GM20000 (cell line): ENCODE measurements at regions not wholly inside any gene's neighbourhood (a gene's known extent, or its start where the extent isn't known, plus 50 kb on each side); places are given as distances from the start of the nearest gene placed in this dataset.

Experiments
- DNase-seq: peaks from one replicate; pipeline ENCODE4 v3.0.0; 2012; ENCODE audit warnings: low spot score
- CTCF ChIP-seq: IDR thresholded peaks from 2 replicates; pipeline ENCODE4 v1.5.1; 2012; ENCODE audit warnings: mild to moderate bottlenecking, control low read depth; ENCODE audit errors: extremely low read depth, missing control alignments

- no peak for TF ChIP-seq CTCF
Measured at GRCh38 chr1:47564570-47564969, 126.7 kb downstream of the FOXD2 start.

GRCh38 chr1:47565092-47565491 lies 127.2 kb downstream of the FOXD2 start:
- no peak for DNase-seq
- TF ChIP-seq CTCF = no peak

More at GRCh38 chr1:47564570-47564969, 126.7 kb downstream of the FOXD2 start:
- DNase-seq = no peak

GRCh38 chr1:47565676-47566075 lies 127.8 kb downstream of the FOXD2 start:
- TF ChIP-seq CTCF = no peak
- DNase-seq = no peak

- no peak for TF ChIP-seq CTCF
- no peak for DNase-seq
Measured at GRCh38 chr1:47568763-47569162, 130.9 kb downstream of the FOXD2 start.

- no peak for DNase-seq
- TF ChIP-seq CTCF = no peak
Measured at GRCh38 chr1:47569261-47569660, 131.4 kb downstream of the FOXD2 start.

GRCh38 chr1:47569681-47570470 lies 132.0 kb downstream of the FOXD2 start:
- no peak for TF ChIP-seq CTCF
- no peak for DNase-seq

GRCh38 chr1:47571161-47571560 lies 133.3 kb downstream of the FOXD2 start:
- TF ChIP-seq CTCF = no peak
- DNase-seq = no peak
